ENCODE measurements at regions not wholly inside any gene's neighbourhood (a gene's known extent, or its start where the extent isn't known, plus 50 kb on each side); places are given as distances from the start of the nearest gene placed in this dataset.

DNA sequence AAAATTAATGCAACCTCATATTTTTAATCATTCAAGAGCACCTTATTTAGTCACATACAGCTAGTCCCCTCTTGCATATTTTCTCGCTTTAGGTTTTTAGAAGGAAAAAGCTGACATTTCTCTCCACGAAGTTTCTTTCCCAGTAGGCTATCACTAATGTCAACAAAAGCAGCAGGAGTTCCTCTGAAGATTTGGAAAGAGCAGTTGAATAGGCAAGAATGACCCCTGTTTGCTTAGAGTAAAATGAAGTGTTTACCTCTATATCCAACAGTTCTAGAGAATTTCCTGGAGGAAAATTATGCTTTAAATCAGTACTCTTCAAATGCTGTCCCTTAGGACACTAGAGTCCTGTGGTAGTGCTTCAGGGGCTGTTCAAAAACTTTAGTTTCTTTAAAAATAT lies 188.1 kb upstream of the PRKD1 start:
- TF ChIP-seq, protein P1, sequence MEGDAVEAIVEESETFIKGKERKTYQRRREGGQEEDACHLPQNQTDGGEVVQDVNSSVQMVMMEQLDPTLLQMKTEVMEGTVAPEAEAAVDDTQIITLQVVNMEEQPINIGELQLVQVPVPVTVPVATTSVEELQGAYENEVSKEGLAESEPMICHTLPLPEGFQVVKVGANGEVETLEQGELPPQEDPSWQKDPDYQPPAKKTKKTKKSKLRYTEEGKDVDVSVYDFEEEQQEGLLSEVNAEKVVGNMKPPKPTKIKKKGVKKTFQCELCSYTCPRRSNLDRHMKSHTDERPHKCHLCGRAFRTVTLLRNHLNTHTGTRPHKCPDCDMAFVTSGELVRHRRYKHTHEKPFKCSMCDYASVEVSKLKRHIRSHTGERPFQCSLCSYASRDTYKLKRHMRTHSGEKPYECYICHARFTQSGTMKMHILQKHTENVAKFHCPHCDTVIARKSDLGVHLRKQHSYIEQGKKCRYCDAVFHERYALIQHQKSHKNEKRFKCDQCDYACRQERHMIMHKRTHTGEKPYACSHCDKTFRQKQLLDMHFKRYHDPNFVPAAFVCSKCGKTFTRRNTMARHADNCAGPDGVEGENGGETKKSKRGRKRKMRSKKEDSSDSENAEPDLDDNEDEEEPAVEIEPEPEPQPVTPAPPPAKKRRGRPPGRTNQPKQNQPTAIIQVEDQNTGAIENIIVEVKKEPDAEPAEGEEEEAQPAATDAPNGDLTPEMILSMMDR (IDR thresholded peaks at IDR 0.05) = no peak
- TF ChIP-seq POLR2AphosphoS5 (IDR thresholded peaks at IDR 0.05) = no peak

Data from breast epithelium (tissue), 3 donors.